ENCODE measurements at regions not wholly inside any gene's neighbourhood (a gene's known extent, or its start where the extent isn't known, plus 50 kb on each side); places are given as distances from the start of the nearest gene placed in this dataset.

DNA sequence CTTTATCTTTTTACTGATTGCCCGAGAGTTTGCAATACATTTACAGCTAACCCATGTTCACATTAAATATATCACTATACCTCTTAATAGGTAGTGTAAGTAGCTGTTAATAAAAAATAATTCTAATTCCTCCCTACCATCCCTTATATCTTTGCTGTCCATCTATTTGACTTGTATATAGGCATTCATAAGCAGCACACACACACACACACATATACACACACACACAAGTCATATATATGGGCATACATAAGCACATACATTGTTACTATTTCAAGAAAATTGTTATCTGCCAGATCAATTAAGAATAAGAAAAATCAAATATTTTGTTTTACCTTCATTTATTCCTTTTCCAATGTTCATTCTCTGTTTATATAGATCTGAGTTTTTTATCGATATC is 176.4 kb downstream of the PPP1R3A start:
- TF ChIP-seq PHF8 (IDR thresholded peaks at IDR 0.05; ENCODE audit: borderline replicate concordance, low read depth) (no peak), JUN (IDR thresholded peaks at IDR 0.05) (no peak)

Data from A549 (cell line).